ENCODE measurements at regions not wholly inside any gene's neighbourhood (a gene's known extent, or its start where the extent isn't known, plus 50 kb on each side); places are given as distances from the start of the nearest gene placed in this dataset.

DNA sequence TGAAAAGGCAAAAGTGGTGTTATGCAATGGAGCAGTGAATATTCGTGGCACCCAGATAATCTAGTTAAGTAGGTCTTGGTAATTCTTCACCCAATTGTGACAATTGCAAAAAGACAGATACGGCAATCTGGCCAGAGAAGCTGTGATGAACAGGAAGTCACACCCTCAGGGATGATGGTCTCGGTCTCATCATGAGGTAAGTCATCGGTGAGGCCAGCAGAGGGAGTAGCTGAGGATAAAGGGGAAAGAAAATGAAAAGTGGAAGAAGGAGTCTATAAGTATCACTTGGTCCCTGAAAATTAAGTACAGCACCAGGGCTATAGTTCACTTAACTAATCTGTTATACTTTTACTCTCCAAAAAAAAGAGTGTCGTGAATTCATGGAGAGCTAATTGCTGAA is 258.8 kb upstream of the NCAM2 start:
- TF ChIP-seq POLR2A (IDR thresholded peaks at IDR 0.05; ENCODE audit: low read length) = no peak
- TF ChIP-seq GATA1 (IDR thresholded peaks at IDR 0.05; ENCODE audit: low read depth, low read length) = no peak
